HL-60 (cell line): ENCODE measurements at regions not wholly inside any gene's neighbourhood (a gene's known extent, or its start where the extent isn't known, plus 50 kb on each side); places are given as distances from the start of the nearest gene placed in this dataset.

Experiments used
- DNase-seq, 2 experiments: peaks; one replicate each; pipeline ENCODE4 v3.0.0-alpha.2; 2010 to 2020; ENCODE audit warnings: low read depth in 1 of 2, low spot score in 1 of 2
- H3K27ac ChIP-seq: fragments of 250-450 bp; sonication (Bioruptor Pico); replicated peaks from 2 replicates; pipeline ENCODE4 v1.5.1; 2020; ENCODE audit warnings: mild to moderate bottlenecking, moderate library complexity
- H3K27me3 ChIP-seq: fragments of 250-450 bp; sonication (Bioruptor Pico); 2 replicates; pipeline ENCODE4 v1.5.1; 2021; ENCODE audit warnings: mild to moderate bottlenecking, moderate library complexity; ENCODE audit not compliant: insufficient read depth, poor library complexity, severe bottlenecking
- H3K4me3 ChIP-seq: replicated peaks from 2 replicates; pipeline ENCODE4 v1.5.1; 2011; ENCODE audit warnings: mild to moderate bottlenecking, control low read depth, low read length; ENCODE audit not compliant: insufficient read depth
- GABPA ChIP-seq: IDR thresholded peaks from 2 replicates; pipeline ENCODE4 v1.6.1; 2012; ENCODE audit warnings: low read depth
- POLR2AphosphoS5 ChIP-seq: IDR thresholded peaks from 2 replicates; pipeline ENCODE4 v1.6.1; 2012; ENCODE audit warnings: low read depth
- REST ChIP-seq: IDR thresholded peaks from 2 replicates; pipeline ENCODE4 v1.6.1; 2012; ENCODE audit warnings: low read depth; ENCODE audit not compliant: insufficient replicate concordance
- SPI1 ChIP-seq: IDR thresholded peaks from 2 replicates; pipeline ENCODE4 v1.6.1; 2012; ENCODE audit warnings: low read depth, mild to moderate bottlenecking, borderline replicate concordance
- TF ChIP-seq, protein P1 (sequence below): IDR thresholded peaks from one replicate; pipeline ENCODE4 v1.5.1; 2011; ENCODE audit warnings: low read length, control low read depth, inconsistent platforms; ENCODE audit not compliant: insufficient read depth

DNA sequence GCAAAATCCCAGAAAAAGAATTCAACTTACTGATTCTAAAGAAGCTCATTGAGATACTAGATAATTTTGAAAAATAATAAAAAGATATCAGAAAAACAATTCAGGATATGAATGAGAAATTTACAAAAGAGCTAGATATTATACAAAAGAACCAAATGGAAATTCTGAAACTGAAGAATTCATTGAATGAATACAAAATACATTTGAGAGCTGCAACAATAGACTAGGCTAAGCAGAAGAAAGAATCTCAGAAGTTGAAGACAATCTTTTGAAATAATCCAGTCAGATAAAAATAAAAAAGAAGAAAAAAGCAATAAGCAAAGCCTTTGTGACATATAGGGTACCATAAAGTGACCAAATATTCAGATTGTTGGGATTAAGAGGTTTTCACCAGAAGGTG, 206.0 kb downstream of the CD109 start:
- no peak for DNase-seq
- no peak for TF ChIP-seq REST
- TF ChIP-seq POLR2AphosphoS5 = no peak
- no peak for TF ChIP-seq GABPA
- TF ChIP-seq, protein P1, sequence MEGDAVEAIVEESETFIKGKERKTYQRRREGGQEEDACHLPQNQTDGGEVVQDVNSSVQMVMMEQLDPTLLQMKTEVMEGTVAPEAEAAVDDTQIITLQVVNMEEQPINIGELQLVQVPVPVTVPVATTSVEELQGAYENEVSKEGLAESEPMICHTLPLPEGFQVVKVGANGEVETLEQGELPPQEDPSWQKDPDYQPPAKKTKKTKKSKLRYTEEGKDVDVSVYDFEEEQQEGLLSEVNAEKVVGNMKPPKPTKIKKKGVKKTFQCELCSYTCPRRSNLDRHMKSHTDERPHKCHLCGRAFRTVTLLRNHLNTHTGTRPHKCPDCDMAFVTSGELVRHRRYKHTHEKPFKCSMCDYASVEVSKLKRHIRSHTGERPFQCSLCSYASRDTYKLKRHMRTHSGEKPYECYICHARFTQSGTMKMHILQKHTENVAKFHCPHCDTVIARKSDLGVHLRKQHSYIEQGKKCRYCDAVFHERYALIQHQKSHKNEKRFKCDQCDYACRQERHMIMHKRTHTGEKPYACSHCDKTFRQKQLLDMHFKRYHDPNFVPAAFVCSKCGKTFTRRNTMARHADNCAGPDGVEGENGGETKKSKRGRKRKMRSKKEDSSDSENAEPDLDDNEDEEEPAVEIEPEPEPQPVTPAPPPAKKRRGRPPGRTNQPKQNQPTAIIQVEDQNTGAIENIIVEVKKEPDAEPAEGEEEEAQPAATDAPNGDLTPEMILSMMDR = no peak
- no peak for TF ChIP-seq SPI1
- no peak overlapping the region for H3K27ac ChIP-seq
- H3K27me3 ChIP-seq = no peaks in the 10 kb centered on the region
- H3K4me3 ChIP-seq = no peak overlapping the region

GRCh38 chr6:73901311-73901710, 205.3 kb downstream of the CD109 start:
- H3K27me3 ChIP-seq = peaks cover 2% of the 10 kb centered on the region
- TF ChIP-seq, protein P1 = no peak
- TF ChIP-seq GABPA (no peak), POLR2AphosphoS5 (no peak), REST (no peak), SPI1 (no peak)
- no peak overlapping the region for H3K27ac ChIP-seq
- DNase-seq = no peak
- H3K4me3 ChIP-seq = no peak overlapping the region

GRCh38 chr6:73898599-73898998, 202.6 kb downstream of the CD109 start:
- DNase-seq = no peak
- TF ChIP-seq REST = no peak
- TF ChIP-seq POLR2AphosphoS5 = no peak
- TF ChIP-seq, protein P1 = no peak
- no peak for TF ChIP-seq SPI1
- TF ChIP-seq GABPA = no peak
- no peak overlapping the region for H3K4me3 ChIP-seq

More at GRCh38 chr6:73898599-73898998, 202.6 kb downstream of the CD109 start:
- Histone ChIP-seq H3K27ac (no peak overlapping the region), H3K27me3 (peaks cover 2% of the 10 kb centered on the region)
